Right renal cortex interstitium (tissue), 3 donors: ENCODE measurements at regions not wholly inside any gene's neighbourhood (a gene's known extent, or its start where the extent isn't known, plus 50 kb on each side); places are given as distances from the start of the nearest gene placed in this dataset.
"Not testable (repeated sequence)": the region's sequence is repeated elsewhere in the genome, so short reads cannot be mapped to it uniquely, and the experiment has no call there.

ENCODE experiments used
- DNase-seq, 3 donors: peaks; one replicate each; pipeline ENCODE4 v3.0.0-alpha.2; 2013; ENCODE audit warnings: low read depth in 3 of 3, low spot score in 2 of 3

DNA sequence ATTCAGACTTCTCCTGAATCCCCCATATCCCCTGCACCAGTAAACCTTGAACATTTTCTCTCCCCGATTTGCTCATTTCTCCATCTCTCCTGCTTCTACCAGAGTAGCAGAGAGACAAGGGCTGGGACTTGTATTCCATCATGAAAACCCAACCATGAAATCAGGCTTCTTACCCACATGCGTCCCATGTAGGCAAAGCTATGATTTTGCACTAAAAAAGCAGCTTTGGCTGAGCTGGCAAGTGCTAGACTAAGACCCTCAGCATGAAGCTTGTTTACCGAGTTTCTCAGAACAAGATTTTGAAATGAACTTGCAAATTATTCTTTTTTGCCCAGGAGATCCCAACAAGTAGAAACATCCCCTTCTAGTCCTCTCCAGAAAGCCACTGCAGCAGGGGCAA lies 80.3 kb upstream of the RFLNA start:
- no peak for DNase-seq

DNA sequence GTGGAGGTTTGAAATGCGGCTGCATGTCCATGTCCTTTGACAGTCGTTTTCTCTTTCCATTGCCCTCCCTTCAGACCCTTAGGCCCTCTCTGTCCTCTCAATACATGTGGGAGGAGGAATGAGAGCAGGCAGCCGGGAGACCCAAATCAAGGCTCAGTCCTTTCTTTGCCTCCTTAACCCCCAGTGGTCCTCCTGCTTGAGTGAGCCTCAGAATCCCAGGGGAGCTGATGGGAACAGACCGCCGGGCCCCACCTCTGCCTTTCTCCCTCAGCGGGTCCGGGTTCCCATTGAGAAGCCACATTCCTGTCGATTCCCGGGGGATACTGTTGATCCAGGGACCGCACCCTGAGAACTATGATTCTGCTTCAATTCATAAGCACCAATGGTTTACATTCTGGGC lies 77.9 kb upstream of the RFLNA start:
- DNase-seq: no peak

DNA sequence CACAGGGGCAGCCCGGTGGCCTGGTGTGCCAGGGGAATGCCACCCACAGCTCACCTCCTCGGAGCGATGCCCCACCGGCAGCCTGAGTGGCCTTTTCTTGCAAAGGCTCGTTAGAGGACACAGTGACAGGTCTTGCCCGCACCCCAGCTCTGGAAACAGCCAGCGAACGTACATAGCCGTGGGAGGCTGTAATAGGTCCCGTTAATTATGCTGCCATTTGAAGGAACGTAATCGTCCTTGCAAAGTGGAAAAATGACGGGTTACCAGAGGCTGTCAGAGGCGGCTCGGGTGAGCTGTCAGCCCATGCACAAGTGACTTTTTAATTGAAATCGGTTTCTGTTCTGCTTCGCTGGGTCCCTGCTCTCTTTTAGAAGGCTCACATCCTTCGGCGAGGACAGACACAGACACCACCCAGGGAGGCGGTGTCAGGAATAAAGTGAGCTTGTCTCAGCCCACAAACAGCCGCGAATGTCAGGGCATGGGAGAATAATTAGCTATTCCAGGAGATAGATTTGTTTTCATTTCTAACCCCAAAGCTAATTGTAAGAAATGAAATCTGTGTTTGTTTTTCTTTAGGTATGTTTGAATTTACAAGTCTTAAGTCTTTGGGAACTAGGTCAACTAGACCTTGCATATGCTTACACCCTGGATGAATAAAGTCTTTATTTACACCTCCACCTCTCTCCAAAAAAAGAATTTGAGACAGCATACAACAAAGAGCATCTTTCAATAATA lies 77.2 kb upstream of the RFLNA start:
- peak in 2 of 3 donors; percentile 32 to 56 for DNase-seq

DNA sequence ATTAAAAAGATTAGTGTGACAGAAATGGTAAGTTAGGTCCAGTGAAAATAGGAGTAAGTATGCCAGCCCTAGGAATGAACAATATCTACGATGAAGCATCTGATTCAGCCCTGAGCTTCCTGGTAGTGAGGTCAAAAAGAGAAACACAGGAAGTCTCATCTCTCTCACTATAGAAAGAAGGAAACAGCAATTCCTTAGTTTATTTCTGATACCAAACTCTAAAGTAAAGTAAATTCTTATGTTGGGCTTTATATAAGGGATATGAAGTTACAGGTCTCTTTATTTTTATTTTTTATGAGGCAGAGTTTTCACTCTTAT lies 76.7 kb upstream of the RFLNA start:
- DNase-seq: no peak

DNA sequence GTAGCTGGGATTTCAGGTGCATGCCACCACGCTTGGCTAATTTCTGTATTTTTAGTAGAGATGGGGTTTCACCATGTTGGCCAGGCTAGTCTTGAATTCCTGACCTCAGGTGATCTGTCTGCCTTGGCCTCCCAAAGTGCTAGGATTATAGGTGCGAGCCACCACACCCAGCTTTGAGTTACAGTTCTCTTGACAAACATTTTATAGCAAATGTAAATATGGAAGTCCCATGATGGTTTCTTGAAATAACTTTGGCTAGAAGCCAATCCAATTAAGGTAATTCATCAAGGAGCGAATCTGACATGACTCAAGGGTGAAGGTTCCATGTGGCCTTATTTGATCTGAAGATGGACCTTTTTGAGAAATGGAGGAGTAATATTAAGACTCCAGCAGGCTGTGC lies 76.2 kb upstream of the RFLNA start:
- DNase-seq: not testable (repeated sequence)

DNA sequence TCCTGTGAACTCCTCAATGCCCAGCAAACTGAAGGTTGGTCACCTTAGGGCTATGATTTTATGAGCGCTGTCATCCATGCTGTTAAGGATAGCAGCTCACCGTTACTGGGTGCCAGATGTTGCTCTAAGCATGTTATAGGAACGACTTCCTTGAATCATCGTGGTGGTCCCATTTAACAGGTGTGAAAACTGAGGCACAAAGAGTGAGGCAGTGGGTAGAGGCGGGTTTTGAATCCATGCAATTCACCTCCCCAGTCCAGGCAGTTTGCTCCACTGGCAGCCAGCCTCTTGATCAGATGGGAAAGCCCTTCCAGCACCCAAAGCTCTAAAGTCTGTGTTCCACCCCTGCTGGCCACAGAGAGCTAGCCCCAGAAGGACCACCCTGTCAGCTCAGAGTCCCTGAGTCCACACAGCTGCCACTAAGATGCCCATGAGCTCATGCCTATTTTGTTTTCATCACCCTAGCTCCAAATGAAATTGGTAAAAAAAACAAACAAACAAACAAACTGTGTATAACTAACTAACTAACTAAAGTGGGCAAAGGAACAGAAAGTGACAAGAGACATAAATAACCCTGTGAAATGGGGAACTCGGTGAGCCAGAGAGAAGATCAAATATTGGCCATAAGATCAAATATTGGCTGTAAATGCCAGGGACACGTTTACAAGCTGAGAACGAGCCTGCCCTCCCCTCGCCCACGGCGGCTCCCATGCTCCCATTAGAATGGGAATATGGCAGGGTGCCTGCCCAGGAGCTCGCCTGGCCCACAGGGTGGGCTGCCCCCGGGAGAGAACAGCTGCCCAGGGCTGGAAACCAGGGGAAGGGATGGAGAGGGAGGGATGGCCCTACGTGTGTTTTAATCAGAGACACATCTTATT lies 72.3 kb upstream of the RFLNA start:
- no peak for DNase-seq

DNA sequence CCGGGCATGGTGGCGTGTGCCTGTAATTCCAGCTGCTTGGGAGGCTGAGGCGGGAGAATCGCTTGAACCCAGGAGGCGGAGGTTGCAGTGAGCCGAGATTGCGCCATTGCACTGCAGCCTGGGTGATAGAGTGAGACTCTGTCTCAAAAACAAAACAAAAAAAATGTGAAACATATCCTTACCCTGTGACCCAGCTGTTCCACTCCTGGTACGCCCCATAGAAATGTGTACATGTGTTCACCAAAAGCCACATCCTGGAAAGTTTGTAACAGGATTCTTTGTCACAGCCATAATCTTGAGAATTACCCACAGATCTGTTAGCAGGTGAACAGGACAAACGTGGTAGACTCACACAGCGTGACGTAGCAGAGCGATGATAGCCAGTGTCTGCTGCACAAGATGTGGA lies 71.2 kb upstream of the RFLNA start:
- DNase-seq: not testable (repeated sequence)

DNA sequence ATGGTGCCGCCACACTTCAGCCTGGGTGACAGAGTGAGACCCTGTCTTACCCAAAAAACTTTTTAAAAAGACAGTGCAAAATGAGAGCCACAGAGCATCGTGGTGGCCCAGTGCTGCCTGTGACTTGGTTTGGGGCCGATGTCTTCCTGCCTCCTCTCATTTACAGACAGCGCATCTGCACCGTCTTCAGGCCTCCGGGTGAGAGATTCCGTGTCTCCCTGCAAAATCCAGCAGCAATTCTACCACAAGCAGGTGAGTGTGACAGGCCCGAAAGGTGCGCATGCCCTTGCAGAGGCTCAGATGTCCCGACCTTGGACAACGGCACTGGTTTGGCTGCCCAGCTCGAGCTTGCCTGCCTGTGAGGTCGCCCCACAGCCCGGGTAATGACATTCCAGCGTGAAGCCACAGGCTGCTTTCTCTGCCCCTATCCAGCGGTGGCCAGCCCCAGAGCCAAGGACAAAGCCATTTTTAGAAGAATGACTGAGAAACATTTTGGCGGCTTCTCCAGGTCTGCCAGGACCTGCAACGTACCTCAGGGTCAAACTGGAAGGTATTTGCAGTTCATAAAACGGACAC lies 70.3 kb upstream of the RFLNA start:
- no peak for DNase-seq

DNA sequence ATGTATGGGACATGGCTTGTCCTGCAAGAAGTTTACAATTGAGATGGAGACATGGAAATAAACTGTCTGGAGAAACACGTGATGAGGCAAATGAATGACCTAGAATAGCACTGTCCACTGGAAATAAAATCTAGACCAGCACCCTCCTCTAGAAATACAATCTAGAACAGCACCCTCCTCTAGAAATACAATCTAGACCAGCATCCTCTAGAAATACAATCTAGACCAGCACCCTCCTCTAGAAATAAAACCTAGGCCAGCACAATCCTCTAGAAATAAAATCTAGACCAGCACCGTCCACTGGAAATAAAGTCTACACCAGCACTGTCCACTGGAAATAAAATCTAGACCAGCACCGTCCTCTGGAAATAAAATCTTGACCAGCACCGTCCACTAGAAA lies 69.2 kb upstream of the RFLNA start:
- no peak for DNase-seq

DNA sequence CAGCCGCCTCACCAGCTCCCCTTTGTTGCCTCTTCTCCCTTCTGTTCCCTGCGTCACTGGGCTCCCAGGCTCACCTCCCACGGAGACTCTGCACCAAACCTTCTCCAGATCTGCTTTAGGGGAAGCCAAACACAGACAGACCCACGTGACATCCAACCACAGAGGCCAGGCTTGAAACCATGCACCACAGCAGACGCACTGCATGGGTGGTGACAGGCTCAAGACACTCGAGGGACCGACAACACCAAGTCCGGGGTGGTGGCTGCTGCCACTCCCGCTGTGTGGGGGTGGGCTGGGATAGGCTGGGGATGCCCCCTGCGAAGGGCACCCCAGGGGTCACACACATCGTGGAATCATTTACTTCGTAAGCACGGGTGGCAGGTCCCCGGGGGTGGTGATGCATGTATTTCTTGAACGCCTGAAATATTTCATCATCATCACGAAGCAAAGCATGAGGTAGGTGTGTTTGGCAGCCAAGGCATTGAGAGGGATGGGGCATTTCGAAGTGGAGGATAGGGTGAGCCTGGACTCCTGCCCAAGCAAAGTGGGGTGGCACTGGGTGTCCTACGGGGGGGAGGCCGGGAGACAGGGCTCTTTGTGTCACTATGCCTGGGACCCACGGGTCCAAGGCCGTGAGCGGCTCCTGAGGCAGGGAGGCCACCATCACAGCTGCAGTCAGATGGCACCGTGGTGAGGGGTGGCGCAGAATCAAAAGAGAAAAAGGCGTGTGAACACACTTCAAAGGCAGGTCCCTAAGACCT lies 66.8 kb upstream of the RFLNA start:
- DNase-seq: no peak

DNA sequence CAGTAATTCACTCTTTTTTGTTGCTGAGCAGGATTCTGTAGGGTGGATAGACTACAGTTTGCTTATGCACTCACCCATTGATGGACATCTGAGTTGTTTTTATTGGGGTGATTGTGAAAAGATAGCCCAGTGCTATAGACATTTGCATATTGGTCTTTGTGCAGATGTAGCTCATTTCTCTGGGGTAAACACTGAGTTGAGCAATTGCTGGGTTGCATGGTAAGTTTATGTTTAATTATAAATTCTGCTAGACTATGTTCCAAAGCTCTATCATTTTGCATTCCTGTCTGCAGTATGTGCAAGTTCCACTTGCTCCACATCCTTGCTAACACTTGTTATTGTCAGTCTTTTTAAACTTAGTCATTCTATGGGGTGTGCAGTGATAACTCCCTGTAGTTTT lies 65.4 kb upstream of the RFLNA start:
- no peak for DNase-seq

DNA sequence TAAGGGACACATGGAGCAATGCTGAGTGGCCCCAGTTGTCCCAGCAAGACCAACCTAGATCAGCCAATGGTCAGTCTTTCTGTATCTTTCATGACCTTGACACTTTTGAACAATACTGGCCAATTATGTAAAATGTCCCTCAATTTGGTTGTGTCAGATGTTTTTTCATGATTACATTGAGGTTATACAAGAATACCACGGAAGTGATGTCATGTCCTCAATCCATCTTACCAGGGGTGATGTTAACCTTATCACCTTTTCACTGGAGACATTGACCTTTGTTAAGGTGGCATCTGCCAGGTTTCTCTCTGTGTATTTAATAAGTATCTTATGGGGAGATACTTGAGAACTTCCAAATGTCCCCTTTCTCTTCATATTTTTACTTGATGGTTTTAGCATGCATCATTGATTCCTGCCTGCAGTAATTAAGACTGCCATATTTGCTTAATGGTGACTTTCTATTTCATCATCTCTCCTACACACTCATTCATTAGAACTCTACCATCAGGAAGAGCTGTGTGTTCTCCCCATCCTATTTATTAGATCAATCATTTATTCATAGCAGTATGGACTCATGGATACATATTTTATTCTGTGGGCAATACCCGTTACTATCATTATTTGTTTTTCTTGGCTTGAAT lies 64.7 kb upstream of the RFLNA start:
- no peak for DNase-seq

DNA sequence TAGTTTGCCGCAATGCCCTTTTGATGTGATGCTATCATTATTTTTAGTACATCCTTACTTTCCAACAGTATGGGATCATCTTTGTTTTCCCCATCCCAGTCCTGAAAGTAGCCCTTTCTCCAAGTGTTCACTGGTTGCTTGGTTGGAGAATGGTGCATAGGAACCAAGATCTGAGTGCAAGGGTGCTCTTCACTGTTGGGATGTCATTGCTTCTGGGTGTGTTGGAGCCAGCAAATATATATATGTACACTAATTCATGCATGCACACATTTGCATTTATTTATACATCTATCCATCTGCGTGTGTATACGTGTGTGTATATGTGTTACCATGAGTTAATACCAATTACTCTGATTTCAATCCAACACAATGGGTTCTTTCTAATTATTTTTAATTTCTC lies 64.1 kb upstream of the RFLNA start:
- DNase-seq: no peak

DNA sequence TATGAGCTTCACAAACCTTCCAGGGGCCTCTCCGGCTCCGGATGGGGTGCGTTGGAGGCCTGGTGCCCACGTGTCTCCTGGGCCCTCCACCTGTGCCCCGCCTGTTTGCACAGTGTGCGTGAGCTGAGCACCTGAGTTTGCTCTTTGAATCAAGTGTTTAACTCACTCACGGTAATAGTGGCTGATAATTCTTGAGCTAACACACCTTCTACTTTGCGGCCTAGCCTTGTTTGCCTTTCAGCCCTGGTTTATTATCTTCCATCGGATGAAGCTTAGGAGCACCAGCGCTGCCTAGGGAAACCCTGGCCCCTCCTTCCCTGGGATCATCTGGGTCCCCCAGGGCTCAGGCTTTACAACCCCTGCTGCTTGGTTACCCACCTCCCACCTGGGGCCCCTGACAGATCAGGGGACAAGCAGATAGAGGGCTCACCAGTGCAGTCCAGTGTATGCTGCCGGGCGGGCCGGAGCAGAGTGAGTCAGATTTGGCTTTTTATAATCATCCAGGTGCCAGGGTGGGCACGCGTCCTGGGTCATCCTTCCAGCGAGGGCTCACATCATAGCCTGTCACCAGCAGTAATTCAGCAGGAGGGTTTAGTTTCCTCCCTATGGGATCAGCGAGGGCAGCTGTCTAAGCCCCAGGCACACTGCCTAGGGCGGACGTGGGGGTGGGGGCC lies 62.8 kb upstream of the RFLNA start:
- DNase-seq: no peak

DNA sequence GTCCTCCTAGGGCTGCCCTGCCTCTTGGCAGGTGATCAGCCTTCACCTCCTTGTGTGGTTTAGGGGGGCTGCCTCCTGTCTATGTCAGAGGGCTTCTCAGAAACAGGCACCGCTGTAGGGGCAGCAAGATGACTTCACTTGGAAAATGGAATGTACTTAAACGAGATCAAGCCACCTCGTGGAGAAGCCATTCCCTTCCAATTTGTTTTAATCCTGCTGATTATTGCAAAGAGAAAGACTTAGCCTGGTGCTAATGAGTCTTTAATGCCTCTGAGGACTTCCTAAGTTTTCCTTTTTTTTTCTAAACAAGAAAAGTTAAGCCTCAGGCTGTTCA lies 62.3 kb upstream of the RFLNA start:
- DNase-seq: no peak

DNA sequence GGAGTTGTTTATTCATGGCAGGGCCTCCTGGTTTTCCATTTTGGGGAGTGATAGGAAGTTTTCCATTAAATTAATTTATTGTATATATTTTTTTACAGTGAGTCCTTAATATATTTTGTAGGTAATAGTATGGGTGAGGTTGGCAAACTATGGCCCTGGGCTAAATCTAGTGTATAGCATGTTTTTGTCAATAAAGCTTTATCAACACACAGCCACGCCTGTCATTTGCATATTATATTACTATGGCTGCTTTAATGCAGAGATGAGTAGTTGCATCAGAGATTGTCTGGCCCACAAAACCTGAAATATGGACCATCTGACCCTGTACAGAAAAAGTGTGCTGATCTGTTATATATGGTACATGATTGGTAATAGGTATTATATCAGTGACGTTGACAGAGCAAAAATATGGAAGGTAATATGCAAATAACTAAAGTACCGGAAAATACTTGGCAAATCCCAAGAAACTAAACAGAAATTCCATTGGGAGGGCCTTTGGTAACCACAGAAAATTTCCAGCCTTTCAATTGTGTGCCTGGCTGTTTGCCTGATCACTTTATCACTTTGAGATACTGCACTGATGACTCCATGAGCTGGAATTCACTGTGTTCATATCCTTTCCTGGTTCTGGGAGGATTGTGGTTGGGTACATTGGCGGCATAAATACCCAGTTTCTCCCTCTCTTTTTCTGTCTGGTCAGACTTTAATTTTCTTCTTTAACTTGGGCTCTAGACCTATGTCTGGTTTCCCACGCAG lies 61.7 kb upstream of the RFLNA start:
- DNase-seq: no peak

DNA sequence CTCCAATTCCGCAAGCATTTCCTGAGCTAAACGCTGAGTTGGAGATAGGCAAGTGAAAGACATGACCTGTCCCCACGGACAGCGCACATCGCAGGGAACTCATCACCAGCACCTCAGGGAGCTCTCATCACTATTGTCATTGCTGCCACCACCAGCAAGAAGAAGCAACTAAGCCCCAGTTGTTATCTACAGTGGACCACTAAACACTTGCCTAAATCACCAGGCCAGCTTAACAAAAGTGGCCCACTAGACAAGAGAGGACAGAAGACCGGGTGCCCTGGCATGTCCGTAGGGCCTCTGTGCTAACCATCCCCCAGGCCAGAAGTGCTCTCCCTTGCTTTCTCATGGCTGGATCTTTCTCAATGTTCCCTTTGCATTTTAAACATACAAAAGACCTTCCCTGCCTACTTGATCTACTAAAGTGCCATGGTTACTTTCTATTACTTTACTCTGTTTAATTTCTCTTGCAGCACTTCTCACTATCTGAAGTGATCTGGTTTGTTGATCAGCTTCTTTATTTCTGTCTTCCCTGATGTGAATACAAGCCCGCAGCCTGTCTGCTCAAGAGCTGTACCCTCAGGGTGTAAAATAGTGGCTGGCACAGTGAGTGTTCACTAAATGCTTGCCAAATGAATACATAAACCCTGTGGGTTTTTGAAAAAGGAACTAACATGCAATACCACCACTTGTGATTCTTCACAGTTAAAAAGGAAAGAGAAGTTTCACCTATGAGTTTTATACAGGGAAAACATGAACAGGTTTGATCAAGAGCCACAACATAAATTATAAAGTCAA lies 60.9 kb upstream of the RFLNA start:
- no peak for DNase-seq

DNA sequence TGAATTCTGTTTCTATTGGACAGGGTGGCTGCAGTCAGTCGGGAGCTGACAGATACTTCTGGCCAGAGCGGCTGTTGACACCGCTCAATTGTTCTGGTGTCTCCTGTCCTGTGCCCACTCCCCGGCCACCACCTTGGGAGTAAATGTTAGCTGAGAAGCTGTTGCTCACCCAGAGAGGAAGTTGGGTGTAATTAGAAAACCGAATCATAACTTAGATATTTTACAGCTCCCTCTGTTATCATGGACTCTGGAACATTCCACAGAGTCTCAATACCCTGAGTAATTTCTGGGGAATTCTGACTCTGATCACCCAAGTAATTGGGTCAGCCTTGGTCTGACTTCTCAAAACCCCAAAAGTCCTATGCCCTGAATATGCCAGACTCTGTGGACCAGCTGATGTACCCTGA lies 58.3 kb upstream of the RFLNA start:
- DNase-seq: no peak

DNA sequence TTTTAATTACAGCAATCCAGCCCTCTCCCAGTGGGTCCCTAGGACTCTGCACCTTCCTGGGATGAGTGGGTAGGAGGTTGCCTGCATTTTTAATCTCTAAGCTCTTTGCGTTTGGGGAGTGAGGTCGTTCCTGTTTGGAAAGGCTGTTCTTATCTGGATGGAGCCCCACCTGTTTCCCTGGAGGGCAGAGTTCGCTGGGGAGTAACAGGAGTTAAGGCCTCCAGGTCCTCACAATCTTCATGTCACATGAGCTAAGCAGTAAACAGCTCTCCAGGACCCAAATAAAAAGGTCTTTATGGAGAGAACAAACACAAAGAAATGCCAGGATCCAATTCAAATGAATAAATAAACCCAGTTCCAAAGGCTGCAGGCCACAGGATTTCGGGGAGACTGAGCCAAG lies 56.0 kb upstream of the RFLNA start:
- no peak for DNase-seq
